Kidney (tissue), 13 donors: ENCODE measurements at regions not wholly inside any gene's neighbourhood (a gene's known extent, or its start where the extent isn't known, plus 50 kb on each side); places are given as distances from the start of the nearest gene placed in this dataset.
"Not testable (repeated sequence)": the region's sequence is repeated elsewhere in the genome, so short reads cannot be mapped to it uniquely, and the experiment has no call there.

Experiments
- DNase-seq, 5 donors: peaks; one replicate each; pipeline ENCODE4 v3.0.0-alpha.2; 2013 to 2020
- FAIRE-seq: peaks from 2 replicates; lab custom pipeline; 2012; peaks lifted over from hg19 to GRCh38; lab: Jason Lieb, UNC
- H3K27ac ChIP-seq, 2 donors: one replicate each; pipeline ENCODE4 v1.7.0; 2013; ENCODE audit warnings: low read depth in 2 of 2, low read length in 2 of 2, inconsistent platforms in 1 of 2
- H3K27me3 ChIP-seq: one replicate; pipeline ENCODE4 v1.7.1; 2013; ENCODE audit warnings: low read length, inconsistent platforms; ENCODE audit not compliant: control insufficient read depth, insufficient read depth
- H3K36me3 ChIP-seq, 3 donors: one replicate each; pipeline versions ENCODE4 v1.7.0 to v1.7.1; 2013; ENCODE audit warnings: low read length in 3 of 3, control low read depth in 1 of 3, inconsistent platforms in 1 of 3; ENCODE audit not compliant: insufficient read depth in 3 of 3, control insufficient read depth in 2 of 3
- H3K4me1 ChIP-seq, 3 donors: one replicate each; pipeline versions ENCODE4 v1.7.0 to v1.7.1; 2013; ENCODE audit warnings: low read length in 3 of 3, inconsistent platforms in 1 of 3, low read depth in 1 of 3; ENCODE audit not compliant: control insufficient read depth in 2 of 3, insufficient read depth in 2 of 3
- H3K4me3 ChIP-seq, 3 donors: one replicate each; pipeline versions ENCODE4 v1.7.0 to v1.8.1; 2013; ENCODE audit warnings: low read length in 3 of 3, control low read depth in 1 of 3, inconsistent platforms in 1 of 3
- H3K9ac ChIP-seq, 3 donors: one replicate each; pipeline versions ENCODE4 v1.7.0 to v1.7.1; 2013; ENCODE audit warnings: low read length in 3 of 3, control low read depth in 1 of 3, inconsistent platforms in 1 of 3
- H3K9me3 ChIP-seq, 3 donors: one replicate each; pipeline versions ENCODE4 v1.7.0 to v1.7.1; 2013; ENCODE audit warnings: low read length in 3 of 3, control low read depth in 1 of 3, inconsistent platforms in 1 of 3; ENCODE audit not compliant: control insufficient read depth in 2 of 3, insufficient read depth in 1 of 3
- CTCF ChIP-seq: IDR thresholded peaks from 3 replicates; pipeline ENCODE4 v1.5.1; 2012; ENCODE audit warnings: mild to moderate bottlenecking, moderate library complexity, borderline replicate concordance; ENCODE audit not compliant: insufficient read depth; ENCODE audit errors: extremely low read depth
- intact Hi-C: fragments of 100-400 bp; cut with DNase I; formaldehyde crosslinking; loops from one replicate; pipeline ENCODE4 v1.11.1; 2022
- donor health status: control.
- donor health status: control.
- donor health status: control.
- donor health status: control.
- donor health status: control.
- donor health status: DM: yes; HTN: yes; CAD: no.
- donor health status: Normal renal cell carcinoma (clear cell type).

GRCh38 chr5:82439750-82440445 lies 161.7 kb upstream of the RPS23 start:
- Histone ChIP-seq H3K9ac (no peak overlapping the region), H3K4me1 (no peaks in the 10 kb centered on the region), H3K27ac (no peak overlapping the region), H3K36me3 (no peaks in the 10 kb centered on the region), H3K9me3 (no peaks in the 10 kb centered on the region), H3K4me3 (no peak overlapping the region), H3K27me3 (no peaks in the 10 kb centered on the region)
- DNase-seq (no peak), FAIRE-seq (no peak)
- TF ChIP-seq CTCF: no peak
- intact Hi-C loops: no loop called here

DNA sequence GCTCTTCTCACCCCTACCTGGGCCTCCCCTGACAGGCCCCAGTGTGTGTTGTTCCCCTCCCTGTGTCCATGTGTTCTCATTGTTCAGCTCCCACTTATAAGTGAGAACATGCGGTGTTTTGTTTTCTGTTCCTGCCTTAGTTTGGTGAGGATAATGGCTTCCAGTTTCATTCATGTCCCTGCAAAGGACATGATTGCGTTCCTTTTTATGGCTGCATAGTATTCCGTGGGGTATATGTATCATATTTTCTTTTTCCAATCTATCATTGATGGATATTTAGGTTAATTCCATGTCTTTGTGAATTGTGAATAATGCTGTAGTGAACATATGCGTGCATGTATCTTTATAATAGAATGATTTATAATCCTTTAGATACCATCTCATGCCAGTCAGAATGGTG lies 159.4 kb upstream of the RPS23 start:
- H3K4me1 ChIP-seq, H3K4me3 ChIP-seq, H3K9me3 ChIP-seq, H3K27me3 ChIP-seq, H3K36me3 ChIP-seq, H3K9ac ChIP-seq, intact Hi-C loops, DNase-seq, FAIRE-seq, H3K27ac ChIP-seq: not testable (repeated sequence)

- Histone ChIP-seq H3K4me1 (no peaks in the 10 kb centered on the region), H3K27ac (no peak overlapping the region), H3K9me3 (no peaks in the 10 kb centered on the region), H3K36me3 (no peaks in the 10 kb centered on the region), H3K27me3 (no peaks in the 10 kb centered on the region), H3K9ac (no peak overlapping the region), H3K4me3 (no peak overlapping the region)
- intact Hi-C loops: no loop called here
- TF ChIP-seq CTCF: no peak
- DNase-seq (no peak), FAIRE-seq (no peak)
These were observed 158.1 kb upstream of the RPS23 start for GRCh38 chr5:82436291-82436690.

GRCh38 chr5:82434696-82435660 lies 156.8 kb upstream of the RPS23 start:
- H3K4me3 ChIP-seq, H3K27me3 ChIP-seq, FAIRE-seq, H3K9me3 ChIP-seq, H3K27ac ChIP-seq, H3K36me3 ChIP-seq, H3K4me1 ChIP-seq, DNase-seq, intact Hi-C loops, H3K9ac ChIP-seq: not testable (repeated sequence)
